Thyroid gland (tissue), 4 donors: ENCODE measurements at regions not wholly inside any gene's neighbourhood (a gene's known extent, or its start where the extent isn't known, plus 50 kb on each side); places are given as distances from the start of the nearest gene placed in this dataset.
"Not testable (repeated sequence)": the region's sequence is repeated elsewhere in the genome, so short reads cannot be mapped to it uniquely, and the experiment has no call there.

Experiments
- DNase-seq, 2 donors: peaks; one replicate each; pipeline ENCODE4 v3.0.0-alpha.2; 2019
- H3K27ac ChIP-seq, 3 donors: fragments of 200-600 bp; sonication (generic); 1 replicate in 2 of 3; 2 replicates in 1 of 3; pipeline ENCODE4 v1.5.1; 2016 to 2019; ENCODE audit warnings: mild to moderate bottlenecking in 1 of 3, moderate library complexity in 1 of 3
- H3K27me3 ChIP-seq: fragments of 200-600 bp; sonication (generic); one replicate; pipeline ENCODE4 v1.5.1; 2019
- H3K36me3 ChIP-seq, 2 donors: fragments of 200-600 bp; sonication (generic); one replicate each; pipeline ENCODE4 v1.5.1; 2016 to 2019
- H3K4me1 ChIP-seq, 2 donors: fragments of 200-600 bp; sonication (generic); one replicate each; pipeline ENCODE4 v1.5.1; 2017 to 2019
- H3K4me3 ChIP-seq, 3 donors: fragments of 200-600 bp; sonication (generic); replicated peaks in 1 of 3; 1 replicate in 2 of 3; 2 replicates in 1 of 3; pipeline ENCODE4 v1.5.1; 2016; ENCODE audit warnings: mild to moderate bottlenecking in 1 of 3
- H3K9me3 ChIP-seq: fragments of 200-600 bp; sonication (generic); one replicate; pipeline ENCODE4 v1.5.1; 2017
- POLR2A ChIP-seq, 2 donors: fragments of 450-650 bp; IDR thresholded peaks; one replicate each; pipeline ENCODE4 v1.6.1; 2017; ENCODE audit warnings: antibody characterized with exemption in 2 of 2, mild to moderate bottlenecking in 2 of 2, moderate library complexity in 1 of 2
- WGBS, 2 donors: methylation state at CpG; one replicate each; pipeline ENCODE4 v1.1.5; 2017; 5-methylcytosine and 5-hydroxymethylcytosine counted together
- intact Hi-C: fragments of 100-400 bp; cut with DNase I; formaldehyde crosslinking; loops from one replicate; pipeline ENCODE4 v1.15.1; 2023
- TF ChIP-seq, protein P1 (sequence below), 6 experiments: fragments of 200-600 bp in 3 of 6; fragments of 450-650 bp in 3 of 6; sonication (generic) in 3 of 6; IDR thresholded peaks; one replicate each; pipeline ENCODE4 v1.5.1; 2016 to 2019; ENCODE audit warnings: antibody characterized with exemption in 6 of 6, mild to moderate bottlenecking in 2 of 6, inconsistent platforms in 1 of 6, moderate library complexity in 1 of 6

DNA sequence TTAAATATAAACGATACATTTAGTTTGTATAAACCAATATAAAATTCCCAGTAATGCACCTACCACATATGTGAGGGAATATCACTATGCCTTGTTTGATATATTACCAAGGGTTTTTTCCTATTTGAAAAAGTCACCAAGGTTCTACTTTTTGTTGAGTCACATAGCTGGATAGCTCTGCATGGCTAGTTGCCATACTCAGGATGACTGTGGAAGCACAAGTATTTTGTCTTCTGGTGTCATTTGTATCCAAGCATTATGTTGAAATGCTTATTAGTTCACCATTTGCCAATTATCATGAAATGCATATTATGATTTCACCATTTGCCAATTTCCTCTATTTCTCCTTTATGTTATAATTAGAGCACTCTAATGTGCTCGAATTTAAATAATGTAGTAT is 162.7 kb upstream of the TTC29 start:
- peak; percentile 11 to 39 for DNase-seq
- Histone ChIP-seq H3K27me3 (no peaks in the 10 kb centered on the region), H3K4me3 (no peak overlapping the region), H3K36me3 (no peaks in the 10 kb centered on the region), H3K9me3 (no peaks in the 10 kb centered on the region), H3K27ac (no peak overlapping the region), H3K4me1 (peaks cover 11 to 24% of the 10 kb centered on the region in 2 donors)
- TF ChIP-seq, protein P1, sequence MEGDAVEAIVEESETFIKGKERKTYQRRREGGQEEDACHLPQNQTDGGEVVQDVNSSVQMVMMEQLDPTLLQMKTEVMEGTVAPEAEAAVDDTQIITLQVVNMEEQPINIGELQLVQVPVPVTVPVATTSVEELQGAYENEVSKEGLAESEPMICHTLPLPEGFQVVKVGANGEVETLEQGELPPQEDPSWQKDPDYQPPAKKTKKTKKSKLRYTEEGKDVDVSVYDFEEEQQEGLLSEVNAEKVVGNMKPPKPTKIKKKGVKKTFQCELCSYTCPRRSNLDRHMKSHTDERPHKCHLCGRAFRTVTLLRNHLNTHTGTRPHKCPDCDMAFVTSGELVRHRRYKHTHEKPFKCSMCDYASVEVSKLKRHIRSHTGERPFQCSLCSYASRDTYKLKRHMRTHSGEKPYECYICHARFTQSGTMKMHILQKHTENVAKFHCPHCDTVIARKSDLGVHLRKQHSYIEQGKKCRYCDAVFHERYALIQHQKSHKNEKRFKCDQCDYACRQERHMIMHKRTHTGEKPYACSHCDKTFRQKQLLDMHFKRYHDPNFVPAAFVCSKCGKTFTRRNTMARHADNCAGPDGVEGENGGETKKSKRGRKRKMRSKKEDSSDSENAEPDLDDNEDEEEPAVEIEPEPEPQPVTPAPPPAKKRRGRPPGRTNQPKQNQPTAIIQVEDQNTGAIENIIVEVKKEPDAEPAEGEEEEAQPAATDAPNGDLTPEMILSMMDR (IDR thresholded peaks at IDR 0.05): no peak
- 90 to 93% methylated on average over 2 of the region's 2 CpGs for WGBS, 2 donors
- intact Hi-C loops: no loop called here

DNA sequence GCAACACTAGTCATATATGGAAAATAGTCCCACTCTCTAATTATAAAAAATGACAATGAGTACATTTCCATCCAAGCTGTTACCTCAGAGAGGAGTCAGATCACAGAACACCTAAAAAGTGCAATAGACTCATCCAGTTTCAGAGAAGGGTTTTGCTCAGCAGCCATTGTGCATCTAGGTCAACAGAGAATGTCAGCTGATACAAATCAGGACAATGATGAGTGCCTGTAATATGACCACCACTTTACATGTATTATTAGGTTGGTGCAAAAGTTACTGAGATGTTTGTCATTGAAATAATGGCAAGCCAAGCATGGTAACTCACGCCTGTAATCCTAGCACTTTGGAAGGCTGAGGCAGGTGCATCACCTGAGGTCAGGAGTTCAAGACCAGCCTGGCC is 164.1 kb upstream of the TTC29 start:
- H3K27ac ChIP-seq: no peak overlapping the region
- H3K36me3 ChIP-seq: no peaks in the 10 kb centered on the region
- intact Hi-C loops: no loop called here
- H3K27me3 ChIP-seq: no peaks in the 10 kb centered on the region
- peaks cover 8 to 10% of the 10 kb centered on the region in 2 donors for H3K4me1 ChIP-seq
- H3K4me3 ChIP-seq: no peak overlapping the region
- WGBS, 2 donors: 80 to 93% methylated on average over 1 of the region's 1 CpG
- no peak for DNase-seq
- TF ChIP-seq, protein P1 (IDR thresholded peaks at IDR 0.05): no peak
- TF ChIP-seq POLR2A (IDR thresholded peaks at IDR 0.05): no peak
- no peaks in the 10 kb centered on the region for H3K9me3 ChIP-seq

DNA sequence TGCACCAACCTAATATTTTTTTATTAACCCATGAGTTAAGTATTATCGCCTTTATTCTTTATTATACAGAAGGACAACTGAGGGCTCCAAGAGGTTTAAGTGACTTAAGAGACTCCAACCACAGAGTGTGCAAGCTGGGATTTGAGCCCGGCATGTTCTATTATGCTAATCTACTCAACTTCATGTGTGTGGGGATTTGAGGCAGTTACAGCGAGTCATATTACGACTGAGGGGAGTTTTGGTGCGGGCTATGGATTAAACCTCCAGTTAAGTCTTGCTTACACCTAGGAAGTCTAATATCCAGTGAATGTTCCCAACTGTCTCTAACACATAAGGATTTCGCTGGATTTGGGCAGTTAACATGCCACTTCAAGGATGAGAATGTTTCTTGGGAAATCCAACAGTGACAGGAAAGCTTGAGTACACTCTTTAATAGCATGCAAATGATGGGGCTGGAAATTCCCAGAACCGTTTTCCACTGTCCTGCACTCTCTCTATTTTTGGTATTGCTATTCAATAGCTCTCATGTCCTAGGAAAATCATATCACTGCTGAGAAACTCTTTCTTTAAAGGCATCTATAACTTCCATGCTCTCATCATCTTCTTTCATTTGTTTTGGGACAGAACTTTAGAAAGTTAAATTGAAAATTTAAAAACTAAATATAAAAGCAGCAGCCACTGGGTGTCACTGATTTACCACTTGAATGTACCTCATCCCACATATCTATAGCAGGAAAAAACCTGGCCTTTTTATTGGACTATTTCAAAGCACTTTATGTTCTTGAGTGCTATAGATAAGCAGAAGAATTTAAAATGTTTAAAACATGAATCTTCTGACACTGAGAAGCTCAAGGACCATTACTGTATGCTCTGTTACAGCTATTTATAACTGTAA is 165.1 kb upstream of the TTC29 start:
- H3K36me3 ChIP-seq: no peaks in the 10 kb centered on the region
- TF ChIP-seq POLR2A (IDR thresholded peaks at IDR 0.05): no peak
- TF ChIP-seq, protein P1 (IDR thresholded peaks at IDR 0.05): peak in 3 of 6 experiments; percentile 19 to 32 (median 26)
- H3K27me3 ChIP-seq: no peaks in the 10 kb centered on the region
- WGBS, 2 donors: 86% methylated on average over 7 of the region's 7 CpGs
- H3K27ac ChIP-seq: no peak overlapping the region
- intact Hi-C loops: no loop called here
- DNase-seq: no peak
- peaks cover 2 to 4% of the 10 kb centered on the region in 2 donors for H3K4me1 ChIP-seq
- H3K9me3 ChIP-seq: no peaks in the 10 kb centered on the region
- no peak overlapping the region for H3K4me3 ChIP-seq

DNA sequence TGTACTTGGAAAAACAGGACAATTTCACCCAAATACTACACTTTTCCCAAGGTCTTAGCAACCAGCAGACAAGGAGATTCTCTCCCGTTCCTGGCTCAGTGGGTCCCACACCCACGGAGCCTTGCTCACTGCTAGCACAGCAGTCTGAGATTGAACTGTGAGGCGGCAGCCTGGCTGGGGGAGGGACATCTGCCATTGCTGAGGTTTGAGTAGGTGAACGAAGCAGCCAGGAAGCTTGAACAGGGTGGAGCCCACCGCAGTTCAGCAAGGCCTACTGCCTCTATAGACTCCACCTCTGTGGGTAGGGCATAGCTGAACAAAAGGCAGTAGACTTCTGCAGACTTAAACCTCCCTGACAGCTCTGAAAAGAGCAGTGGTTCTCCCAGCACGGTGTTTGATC is 166.5 kb upstream of the TTC29 start:
- H3K27me3 ChIP-seq, H3K4me3 ChIP-seq, H3K36me3 ChIP-seq, DNase-seq, H3K9me3 ChIP-seq, intact Hi-C loops, H3K4me1 ChIP-seq, H3K27ac ChIP-seq: not testable (repeated sequence)
- 76 to 78% methylated on average over 6 of the region's 6 CpGs for WGBS, 2 donors

DNA sequence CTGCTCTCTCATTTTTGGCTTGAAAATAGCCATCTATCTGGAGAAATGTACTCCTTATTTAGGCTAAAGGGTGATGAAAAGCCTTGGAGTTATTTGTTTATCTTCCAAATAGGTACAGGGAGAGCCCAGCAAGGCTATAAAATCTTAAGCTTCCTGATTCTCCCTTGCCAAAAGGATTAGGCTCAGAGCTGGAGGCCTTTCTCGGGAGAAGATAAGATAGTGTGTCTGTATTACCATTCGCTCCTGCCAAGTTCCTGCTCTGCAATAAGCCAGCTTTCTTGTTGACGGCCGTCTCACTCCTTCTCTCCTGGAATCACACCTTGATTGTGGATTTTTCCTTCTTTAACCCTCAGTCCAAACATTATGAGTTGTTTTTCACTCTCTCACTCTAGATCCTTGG is 171.8 kb upstream of the TTC29 start:
- H3K27ac ChIP-seq: peak overlapping the region in 2 of 3 donors; percentile 24 to 52
- intact Hi-C loops: no loop called here
- no peaks in the 10 kb centered on the region for H3K36me3 ChIP-seq
- H3K27me3 ChIP-seq: no peaks in the 10 kb centered on the region
- no peak for DNase-seq
- no peak overlapping the region for H3K4me3 ChIP-seq
- H3K9me3 ChIP-seq: no peaks in the 10 kb centered on the region
- 62 to 70% methylated on average over 4 of the region's 4 CpGs for WGBS, 2 donors
- TF ChIP-seq, protein P1 (IDR thresholded peaks at IDR 0.05): no peak
- H3K4me1 ChIP-seq: peaks cover 0 to 3% of the 10 kb centered on the region in 2 donors
